SJSA1 (cell line): ENCODE measurements at regions not wholly inside any gene's neighbourhood (a gene's known extent, or its start where the extent isn't known, plus 50 kb on each side); places are given as distances from the start of the nearest gene placed in this dataset.

Experiments used
- DNase-seq, 2 experiments: peaks; one replicate each; pipeline ENCODE4 v3.0.0-alpha.2; 2015 to 2020; ENCODE audit warnings: low spot score in 2 of 2, low read depth in 1 of 2
- H3K27ac ChIP-seq: fragments of 250-450 bp; sonication (Bioruptor Pico); 2 replicates; pipeline ENCODE4 v1.5.1; 2020; ENCODE audit warnings: mild to moderate bottlenecking, moderate library complexity
- H3K27me3 ChIP-seq: fragments of 250-450 bp; sonication (Bioruptor Pico); replicated peaks from 2 replicates; pipeline ENCODE4 v1.5.1; 2020; ENCODE audit warnings: mild to moderate bottlenecking, moderate library complexity
- H3K36me3 ChIP-seq: fragments of 250-450 bp; sonication (Bioruptor Pico); 2 replicates; pipeline ENCODE4 v1.5.1; 2020; ENCODE audit warnings: mild to moderate bottlenecking
- H3K4me1 ChIP-seq: fragments of 250-450 bp; sonication (Bioruptor Pico); replicated peaks from 2 replicates; pipeline ENCODE4 v1.6.1; 2021; ENCODE audit warnings: mild to moderate bottlenecking
- H3K4me3 ChIP-seq: fragments of 250-450 bp; sonication (Bioruptor Pico); 2 replicates; pipeline ENCODE4 v1.5.1; 2020; ENCODE audit warnings: mild to moderate bottlenecking
- H3K9me3 ChIP-seq: fragments of 250-450 bp; sonication (Bioruptor Pico); replicated peaks from 2 replicates; pipeline ENCODE4 v1.5.1; 2020; ENCODE audit warnings: mild to moderate bottlenecking

DNA sequence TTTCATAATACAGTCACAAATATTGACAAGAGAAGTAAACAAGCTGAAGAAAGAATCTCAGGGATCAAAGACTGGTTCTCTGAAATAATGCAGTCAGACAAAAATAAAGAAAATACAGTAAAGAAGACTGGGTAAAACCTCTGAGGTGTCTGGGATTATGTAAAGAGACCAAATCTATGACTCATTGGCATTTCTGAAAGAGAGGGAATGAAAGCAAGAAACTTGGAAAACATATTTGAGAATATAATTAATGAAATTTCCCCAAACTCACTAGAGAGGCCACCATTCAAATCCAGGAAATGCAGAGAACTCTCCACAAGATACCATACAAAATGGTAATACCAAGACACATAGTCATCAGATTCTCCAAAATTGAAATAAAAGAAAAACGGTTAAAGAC is 53.0 kb upstream of the GPC6 start:
- Histone ChIP-seq H3K27me3 (no peaks in the 10 kb centered on the region), H3K4me1 (no peaks in the 10 kb centered on the region), H3K36me3 (no peaks in the 10 kb centered on the region), H3K9me3 (no peaks in the 10 kb centered on the region), H3K27ac (no peak overlapping the region), H3K4me3 (no peak overlapping the region)
- DNase-seq = no peak

DNA sequence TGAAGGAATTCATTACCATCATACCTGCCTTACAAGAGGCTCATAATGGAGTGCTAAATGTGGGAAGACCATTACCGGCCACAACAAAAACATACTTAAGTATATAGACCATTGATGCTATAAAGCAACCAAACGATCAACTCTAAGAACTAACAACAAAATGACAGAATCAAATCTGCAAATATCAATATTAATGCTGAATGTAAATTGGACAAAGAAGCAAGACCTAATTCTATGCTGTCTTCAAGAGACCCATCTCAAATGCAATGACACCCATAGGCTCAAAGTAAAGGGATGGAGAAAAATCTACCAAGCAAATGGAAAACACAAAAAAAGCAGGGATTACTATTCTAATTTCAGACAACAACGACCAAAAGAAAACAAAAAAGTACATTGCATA is 52.3 kb upstream of the GPC6 start:
- Histone ChIP-seq H3K4me1 (no peaks in the 10 kb centered on the region), H3K36me3 (no peaks in the 10 kb centered on the region), H3K4me3 (no peak overlapping the region), H3K27ac (no peak overlapping the region), H3K27me3 (no peaks in the 10 kb centered on the region), H3K9me3 (no peaks in the 10 kb centered on the region)
- no peak for DNase-seq
